ENCODE measurements at regions not wholly inside any gene's neighbourhood (a gene's known extent, or its start where the extent isn't known, plus 50 kb on each side); places are given as distances from the start of the nearest gene placed in this dataset.

- TF ChIP-seq, protein P1, sequence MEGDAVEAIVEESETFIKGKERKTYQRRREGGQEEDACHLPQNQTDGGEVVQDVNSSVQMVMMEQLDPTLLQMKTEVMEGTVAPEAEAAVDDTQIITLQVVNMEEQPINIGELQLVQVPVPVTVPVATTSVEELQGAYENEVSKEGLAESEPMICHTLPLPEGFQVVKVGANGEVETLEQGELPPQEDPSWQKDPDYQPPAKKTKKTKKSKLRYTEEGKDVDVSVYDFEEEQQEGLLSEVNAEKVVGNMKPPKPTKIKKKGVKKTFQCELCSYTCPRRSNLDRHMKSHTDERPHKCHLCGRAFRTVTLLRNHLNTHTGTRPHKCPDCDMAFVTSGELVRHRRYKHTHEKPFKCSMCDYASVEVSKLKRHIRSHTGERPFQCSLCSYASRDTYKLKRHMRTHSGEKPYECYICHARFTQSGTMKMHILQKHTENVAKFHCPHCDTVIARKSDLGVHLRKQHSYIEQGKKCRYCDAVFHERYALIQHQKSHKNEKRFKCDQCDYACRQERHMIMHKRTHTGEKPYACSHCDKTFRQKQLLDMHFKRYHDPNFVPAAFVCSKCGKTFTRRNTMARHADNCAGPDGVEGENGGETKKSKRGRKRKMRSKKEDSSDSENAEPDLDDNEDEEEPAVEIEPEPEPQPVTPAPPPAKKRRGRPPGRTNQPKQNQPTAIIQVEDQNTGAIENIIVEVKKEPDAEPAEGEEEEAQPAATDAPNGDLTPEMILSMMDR (IDR thresholded peaks at IDR 0.05), result no peak
- no peak for TF ChIP-seq POLR2A (IDR thresholded peaks at IDR 0.05)
Observed at GRCh38 chr5:161169776-161170175, 317.8 kb upstream of the ATP10B start.
